H1 (cell line): ENCODE measurements at regions not wholly inside any gene's neighbourhood (a gene's known extent, or its start where the extent isn't known, plus 50 kb on each side); places are given as distances from the start of the nearest gene placed in this dataset.

Source experiments
- CEBPB ChIP-seq: IDR thresholded peaks from 2 replicates; pipeline ENCODE4 v1.6.1; 2012; ENCODE audit warnings: low read depth, low read length
- EZH2 ChIP-seq: fragments of 200-600 bp; sonication (generic); IDR thresholded peaks from 2 replicates; pipeline ENCODE4 v1.7.1; 2012; ENCODE audit warnings: low read depth, mild to moderate bottlenecking, moderate library complexity, low read length, inconsistent platforms; ENCODE audit not compliant: severe bottlenecking
- FOSL1 ChIP-seq: IDR thresholded peaks from 2 replicates; pipeline ENCODE4 v1.6.1; 2011; ENCODE audit warnings: mild to moderate bottlenecking, low read depth, low read length, moderate library complexity; ENCODE audit not compliant: insufficient read depth
- KDM5A ChIP-seq: fragments of 200-600 bp; IDR thresholded peaks from 2 replicates; pipeline ENCODE4 v1.7.1; 2012; ENCODE audit warnings: mild to moderate bottlenecking, low read length, inconsistent platforms, mixed read lengths
- TAF1 ChIP-seq: IDR thresholded peaks from 2 replicates; pipeline ENCODE4 v1.6.1; 2011; ENCODE audit warnings: mild to moderate bottlenecking, low read depth, low read length
- TF ChIP-seq, protein P1 (sequence below), 3 experiments: IDR thresholded peaks; 1 replicate in 2 of 3; 2 replicates in 1 of 3; pipeline versions ENCODE4 v1.5.1 to v1.6.1; 2011; ENCODE audit warnings: low read length in 3 of 3, mild to moderate bottlenecking in 3 of 3, inconsistent platforms in 2 of 3, low read depth in 1 of 3, moderate library complexity in 1 of 3; ENCODE audit not compliant: insufficient read depth in 1 of 3; ENCODE audit errors: control extremely low read depth in 1 of 3
- TF ChIP-seq, protein P2 (sequence below): IDR thresholded peaks from 2 replicates; pipeline ENCODE4 v1.6.1; 2012; ENCODE audit warnings: low read length, inconsistent platforms

DNA sequence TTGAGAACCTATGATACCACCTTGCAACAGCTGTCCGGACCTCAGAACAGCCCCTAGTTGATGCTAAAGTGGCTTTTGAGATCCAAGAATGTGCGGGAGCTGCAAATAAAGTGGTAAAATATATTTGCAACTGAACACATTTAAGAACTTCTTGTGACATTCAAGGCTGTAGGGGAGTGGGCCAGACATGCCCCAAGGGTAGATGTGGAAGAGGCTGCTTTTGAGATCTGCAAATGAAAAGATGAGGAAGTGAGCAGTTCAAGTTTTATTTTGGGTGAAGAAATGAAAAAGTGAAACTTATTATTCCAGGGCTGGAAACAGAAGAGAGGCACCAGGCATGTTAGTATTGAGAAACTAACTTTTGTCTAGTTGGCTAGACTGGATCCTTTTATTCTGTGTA lies 359.5 kb upstream of the PLXNA2 start:
- TF ChIP-seq, protein P1, sequence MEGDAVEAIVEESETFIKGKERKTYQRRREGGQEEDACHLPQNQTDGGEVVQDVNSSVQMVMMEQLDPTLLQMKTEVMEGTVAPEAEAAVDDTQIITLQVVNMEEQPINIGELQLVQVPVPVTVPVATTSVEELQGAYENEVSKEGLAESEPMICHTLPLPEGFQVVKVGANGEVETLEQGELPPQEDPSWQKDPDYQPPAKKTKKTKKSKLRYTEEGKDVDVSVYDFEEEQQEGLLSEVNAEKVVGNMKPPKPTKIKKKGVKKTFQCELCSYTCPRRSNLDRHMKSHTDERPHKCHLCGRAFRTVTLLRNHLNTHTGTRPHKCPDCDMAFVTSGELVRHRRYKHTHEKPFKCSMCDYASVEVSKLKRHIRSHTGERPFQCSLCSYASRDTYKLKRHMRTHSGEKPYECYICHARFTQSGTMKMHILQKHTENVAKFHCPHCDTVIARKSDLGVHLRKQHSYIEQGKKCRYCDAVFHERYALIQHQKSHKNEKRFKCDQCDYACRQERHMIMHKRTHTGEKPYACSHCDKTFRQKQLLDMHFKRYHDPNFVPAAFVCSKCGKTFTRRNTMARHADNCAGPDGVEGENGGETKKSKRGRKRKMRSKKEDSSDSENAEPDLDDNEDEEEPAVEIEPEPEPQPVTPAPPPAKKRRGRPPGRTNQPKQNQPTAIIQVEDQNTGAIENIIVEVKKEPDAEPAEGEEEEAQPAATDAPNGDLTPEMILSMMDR (IDR thresholded peaks at IDR 0.05; ENCODE audit: control extremely low read depth in 1 of 3, insufficient read depth in 1 of 3, low read depth in 1 of 3, low read length in 3 of 3): no peak
- TF ChIP-seq, protein P2, sequence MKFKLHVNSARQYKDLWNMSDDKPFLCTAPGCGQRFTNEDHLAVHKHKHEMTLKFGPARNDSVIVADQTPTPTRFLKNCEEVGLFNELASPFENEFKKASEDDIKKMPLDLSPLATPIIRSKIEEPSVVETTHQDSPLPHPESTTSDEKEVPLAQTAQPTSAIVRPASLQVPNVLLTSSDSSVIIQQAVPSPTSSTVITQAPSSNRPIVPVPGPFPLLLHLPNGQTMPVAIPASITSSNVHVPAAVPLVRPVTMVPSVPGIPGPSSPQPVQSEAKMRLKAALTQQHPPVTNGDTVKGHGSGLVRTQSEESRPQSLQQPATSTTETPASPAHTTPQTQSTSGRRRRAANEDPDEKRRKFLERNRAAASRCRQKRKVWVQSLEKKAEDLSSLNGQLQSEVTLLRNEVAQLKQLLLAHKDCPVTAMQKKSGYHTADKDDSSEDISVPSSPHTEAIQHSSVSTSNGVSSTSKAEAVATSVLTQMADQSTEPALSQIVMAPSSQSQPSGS: no peak
- TF ChIP-seq TAF1: no peak
- no peak for TF ChIP-seq FOSL1
- TF ChIP-seq EZH2: no peak
- no peak for TF ChIP-seq KDM5A
- no peak for TF ChIP-seq CEBPB
